CD14-positive monocyte (primary cell): ENCODE measurements at regions not wholly inside any gene's neighbourhood (a gene's known extent, or its start where the extent isn't known, plus 50 kb on each side); places are given as distances from the start of the nearest gene placed in this dataset.

Experiments
- DNase-seq, 3 donors: peaks; one replicate each; pipeline ENCODE4 v3.0.0-alpha.2; 2011 to 2022
- H2AFZ ChIP-seq: 2 replicates; pipeline ENCODE4 v1.6.0; 2012; ENCODE audit warnings: mild to moderate bottlenecking, low read depth, low read length, inconsistent platforms; ENCODE audit not compliant: insufficient read depth, poor library complexity, severe bottlenecking
- H3K27ac ChIP-seq, 2 donors: 1 replicate in 1 of 2; 2 replicates in 1 of 2; pipeline ENCODE4 v1.5.1; 2012 to 2013; ENCODE audit warnings: low read length in 2 of 2, control low read depth in 1 of 2, inconsistent platforms in 1 of 2, low read depth in 1 of 2, mild to moderate bottlenecking in 1 of 2
- H3K27me3 ChIP-seq, 2 donors: one replicate each; pipeline versions ENCODE4 v1.6.0 to v1.6.1; 2011 to 2013; ENCODE audit warnings: low read length in 2 of 2; ENCODE audit not compliant: control insufficient read depth in 2 of 2, insufficient read depth in 2 of 2
- H3K36me3 ChIP-seq, 2 donors: replicated peaks in 1 of 2; 1 replicate in 1 of 2; 2 replicates in 1 of 2; pipeline versions ENCODE4 v1.5.1 to v1.6.1; 2012 to 2013; ENCODE audit warnings: low read length in 2 of 2, control low read depth in 1 of 2, inconsistent platforms in 1 of 2, mild to moderate bottlenecking in 1 of 2; ENCODE audit not compliant: insufficient read depth in 2 of 2, control insufficient read depth in 1 of 2
- H3K4me1 ChIP-seq, 2 donors: 1 replicate in 1 of 2; 2 replicates in 1 of 2; pipeline versions ENCODE4 v1.5.1 to v1.6.1; 2012 to 2013; ENCODE audit warnings: low read length in 2 of 2, control low read depth in 1 of 2, inconsistent platforms in 1 of 2, mild to moderate bottlenecking in 1 of 2, moderate library complexity in 1 of 2; ENCODE audit not compliant: insufficient read depth in 2 of 2, control insufficient read depth in 1 of 2
- H3K4me2 ChIP-seq: replicated peaks from 2 replicates; pipeline ENCODE3; 2012; ENCODE audit warnings: low read length, moderate library complexity, mild to moderate bottlenecking; ENCODE audit not compliant: poor library complexity, severe bottlenecking; ENCODE audit errors: extremely low read depth
- H3K4me3 ChIP-seq, 3 experiments: fragments of 200-600 bp in 1 of 3; sonication (generic) in 1 of 3; replicated peaks in 1 of 3; 1 replicate in 2 of 3; 2 replicates in 1 of 3; pipeline ENCODE4 v1.5.1; 2011 to 2013; ENCODE audit warnings: low read length in 3 of 3, mild to moderate bottlenecking in 3 of 3, control low read depth in 2 of 3, low read depth in 2 of 3, inconsistent platforms in 1 of 3, moderate library complexity in 1 of 3
- H3K79me2 ChIP-seq: 2 replicates; pipeline ENCODE4 v1.6.0; 2012; ENCODE audit warnings: mild to moderate bottlenecking, control low read depth, inconsistent platforms, low read length, moderate library complexity; ENCODE audit not compliant: insufficient read depth
- H3K9ac ChIP-seq: 2 replicates; pipeline ENCODE4 v1.6.0; 2017; ENCODE audit warnings: low read length, mild to moderate bottlenecking; ENCODE audit not compliant: insufficient read depth, poor library complexity, severe bottlenecking
- H3K9me3 ChIP-seq, 2 donors: replicated peaks in 1 of 2; 1 replicate in 1 of 2; 2 replicates in 1 of 2; pipeline versions ENCODE4 v1.5.1 to v1.6.1; 2012 to 2013; ENCODE audit warnings: low read length in 2 of 2, control low read depth in 1 of 2; ENCODE audit not compliant: control insufficient read depth in 1 of 2, insufficient read depth in 1 of 2
- H4K20me1 ChIP-seq: 2 replicates; pipeline ENCODE4 v1.6.0; 2012; ENCODE audit warnings: mild to moderate bottlenecking, low read length, control low read depth, moderate library complexity; ENCODE audit not compliant: insufficient read depth
- H3K27ac Mint-ChIP-seq, 7 donors: one replicate each; pipeline ENCODE4 v1.8.0; 2020; ENCODE audit warnings: mild to moderate bottlenecking in 7 of 7, mixed read lengths in 7 of 7, moderate library complexity in 6 of 7, inconsistent platforms in 2 of 7
- H3K27me3 Mint-ChIP-seq, 3 donors: one replicate each; pipeline ENCODE4 v1.8.0; 2021 to 2022; ENCODE audit warnings: low read depth in 3 of 3, mild to moderate bottlenecking in 3 of 3, mixed read lengths in 3 of 3, moderate library complexity in 3 of 3, inconsistent platforms in 1 of 3
- H3K36me3 Mint-ChIP-seq, 2 donors: one replicate each; pipeline ENCODE4 v1.8.0; 2020; ENCODE audit warnings: mixed read lengths in 2 of 2, inconsistent platforms in 1 of 2, mild to moderate bottlenecking in 1 of 2
- H3K4me1 Mint-ChIP-seq: one replicate; pipeline ENCODE4 v1.8.0; 2020; ENCODE audit warnings: mild to moderate bottlenecking, mixed read lengths
- H3K4me3 Mint-ChIP-seq, 2 donors: one replicate each; pipeline ENCODE4 v1.8.0; 2020; ENCODE audit warnings: mild to moderate bottlenecking in 2 of 2, mixed read lengths in 2 of 2, moderate library complexity in 1 of 2
- H3K9me3 Mint-ChIP-seq, 7 donors: one replicate each; pipeline ENCODE4 v1.8.0; 2020 to 2022; ENCODE audit warnings: mixed read lengths in 7 of 7, mild to moderate bottlenecking in 6 of 7, moderate library complexity in 6 of 7, inconsistent platforms in 2 of 7
- WGBS: methylation state at CpG from one replicate; pipeline ENCODE4 v1.1.5; 2013; ENCODE audit warnings: missing lambda C conversion rate; ENCODE audit not compliant: insufficient coverage; 5-methylcytosine and 5-hydroxymethylcytosine counted together
- intact Hi-C, 2 donors: fragments of 100-400 bp; cut with micrococcal nuclease; formaldehyde crosslinking; loops; one replicate each; pipeline versions ENCODE4 v1.15.0 to v1.15.1; 2023
- TF ChIP-seq, protein P1 (sequence below): fragments of 200-600 bp; IDR thresholded peaks from one replicate; pipeline ENCODE4 v1.8.0; 2022; ENCODE audit warnings: antibody characterized with exemption, mild to moderate bottlenecking

DNA sequence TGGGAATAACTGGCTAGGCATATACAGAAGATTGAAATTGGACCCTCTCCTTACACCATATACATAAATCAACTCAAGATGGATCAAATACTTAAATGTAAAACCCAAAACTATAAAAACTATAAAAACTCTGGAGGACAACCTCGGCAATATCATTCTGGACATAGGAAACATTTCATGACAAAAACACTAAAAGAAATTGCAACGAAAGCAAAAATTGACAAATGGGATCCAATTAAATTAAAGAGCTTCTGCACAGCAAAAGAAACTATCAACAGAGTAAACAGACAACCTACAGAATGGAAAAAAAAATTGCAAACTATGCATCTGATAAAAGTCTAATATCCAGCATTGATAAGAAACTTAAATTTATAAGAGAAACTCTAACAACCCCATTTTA is 503.7 kb upstream of the C16orf82 start:
- H3K4me1 ChIP-seq, result no peaks in the 10 kb centered on the region
- no peaks in the 10 kb centered on the region for H4K20me1 ChIP-seq
- TF ChIP-seq, protein P1, sequence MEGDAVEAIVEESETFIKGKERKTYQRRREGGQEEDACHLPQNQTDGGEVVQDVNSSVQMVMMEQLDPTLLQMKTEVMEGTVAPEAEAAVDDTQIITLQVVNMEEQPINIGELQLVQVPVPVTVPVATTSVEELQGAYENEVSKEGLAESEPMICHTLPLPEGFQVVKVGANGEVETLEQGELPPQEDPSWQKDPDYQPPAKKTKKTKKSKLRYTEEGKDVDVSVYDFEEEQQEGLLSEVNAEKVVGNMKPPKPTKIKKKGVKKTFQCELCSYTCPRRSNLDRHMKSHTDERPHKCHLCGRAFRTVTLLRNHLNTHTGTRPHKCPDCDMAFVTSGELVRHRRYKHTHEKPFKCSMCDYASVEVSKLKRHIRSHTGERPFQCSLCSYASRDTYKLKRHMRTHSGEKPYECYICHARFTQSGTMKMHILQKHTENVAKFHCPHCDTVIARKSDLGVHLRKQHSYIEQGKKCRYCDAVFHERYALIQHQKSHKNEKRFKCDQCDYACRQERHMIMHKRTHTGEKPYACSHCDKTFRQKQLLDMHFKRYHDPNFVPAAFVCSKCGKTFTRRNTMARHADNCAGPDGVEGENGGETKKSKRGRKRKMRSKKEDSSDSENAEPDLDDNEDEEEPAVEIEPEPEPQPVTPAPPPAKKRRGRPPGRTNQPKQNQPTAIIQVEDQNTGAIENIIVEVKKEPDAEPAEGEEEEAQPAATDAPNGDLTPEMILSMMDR, result no peak
- H3K4me3 ChIP-seq, result no peak overlapping the region
- H3K4me2 ChIP-seq, result no peak overlapping the region
- intact Hi-C loops, result no loop called here
- peaks cover 0 to 3% (median 2%) of the 10 kb centered on the region in 3 donors for H3K27me3 Mint-ChIP-seq
- no peaks in the 10 kb centered on the region for H3K4me1 Mint-ChIP-seq
- no peaks in the 10 kb centered on the region for H3K27me3 ChIP-seq
- H3K79me2 ChIP-seq, result no peaks in the 10 kb centered on the region
- no peak overlapping the region for H2AFZ ChIP-seq
- no peaks in the 10 kb centered on the region for H3K9me3 ChIP-seq
- H3K27ac Mint-ChIP-seq, result no peak overlapping the region
- no peak overlapping the region for H3K4me3 Mint-ChIP-seq
- H3K9ac ChIP-seq, result no peak overlapping the region
- no peak for DNase-seq
- no peak overlapping the region for H3K27ac ChIP-seq
- no peaks in the 10 kb centered on the region for H3K36me3 ChIP-seq
- no peaks in the 10 kb centered on the region for H3K36me3 Mint-ChIP-seq
- H3K9me3 Mint-ChIP-seq, result peaks cover 0 to 7% (median 0%) of the 10 kb centered on the region in 7 donors
- WGBS, result no CpG with 5 or more reads among the region's 2 CpGs

DNA sequence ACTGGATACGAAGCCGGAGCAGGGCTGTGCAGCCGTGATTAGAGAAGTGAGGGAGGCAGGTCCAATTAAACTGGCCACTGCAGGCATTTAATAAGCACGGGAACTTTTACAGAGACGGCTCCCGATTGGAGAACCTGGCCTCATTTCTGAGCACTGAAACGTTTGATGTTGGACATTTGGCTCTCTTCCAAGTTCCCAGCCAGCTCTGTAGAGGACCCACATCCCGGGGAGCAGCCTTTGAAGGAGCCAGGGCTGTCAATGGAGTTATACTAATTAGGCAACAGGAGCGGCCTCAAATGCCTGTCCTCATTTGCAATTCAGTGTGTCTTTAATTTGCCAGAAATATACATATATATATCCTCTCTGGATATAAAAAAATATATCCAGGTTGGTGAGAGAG is 499.4 kb upstream of the C16orf82 start:
- no peak overlapping the region for H3K4me3 Mint-ChIP-seq
- Histone ChIP-seq H3K36me3 (no peaks in the 10 kb centered on the region), H4K20me1 (no peaks in the 10 kb centered on the region), H3K4me1 (no peaks in the 10 kb centered on the region), H3K4me3 (no peak overlapping the region), H3K9ac (no peak overlapping the region), H3K27ac (no peak overlapping the region), H3K9me3 (no peaks in the 10 kb centered on the region), H2AFZ (no peak overlapping the region), H3K4me2 (no peak overlapping the region), H3K27me3 (no peaks in the 10 kb centered on the region), H3K79me2 (no peaks in the 10 kb centered on the region)
- TF ChIP-seq, protein P1, result no peak
- no peaks in the 10 kb centered on the region for H3K36me3 Mint-ChIP-seq
- no peaks in the 10 kb centered on the region for H3K4me1 Mint-ChIP-seq
- peaks cover 0 to 2% (median 0%) of the 10 kb centered on the region in 7 donors for H3K9me3 Mint-ChIP-seq
- intact Hi-C loops, result no loop called here
- 75% methylated on average over 7 of the region's 9 CpGs for WGBS
- H3K27me3 Mint-ChIP-seq, result peaks cover 1 to 3% (median 1%) of the 10 kb centered on the region in 3 donors
- no peak for DNase-seq
- H3K27ac Mint-ChIP-seq, result no peak overlapping the region
